Right lobe of liver (tissue), 4 donors: ENCODE measurements at regions not wholly inside any gene's neighbourhood (a gene's known extent, or its start where the extent isn't known, plus 50 kb on each side); places are given as distances from the start of the nearest gene placed in this dataset.

Experiments
- POLR2A ChIP-seq: fragments of 450-650 bp; IDR thresholded peaks from one replicate; pipeline ENCODE4 v1.6.1; 2017; ENCODE audit warnings: antibody characterized with exemption, mild to moderate bottlenecking
- TF ChIP-seq, protein P1 (sequence below), 4 donors: fragments of 200-600 bp in 3 of 4; fragments of 450-650 bp in 1 of 4; IDR thresholded peaks; one replicate each; pipeline versions ENCODE4 v1.5.1 to v1.8.0; 2016 to 2022; ENCODE audit warnings: antibody characterized with exemption in 4 of 4, mild to moderate bottlenecking in 2 of 4
- donor health status: DM: no; HTN: no; CAD: no.
- donor health status: DM: no; HTN: no; CAD: no.
- donor health status: DM: no; HTN: yes; CAD: no.

DNA sequence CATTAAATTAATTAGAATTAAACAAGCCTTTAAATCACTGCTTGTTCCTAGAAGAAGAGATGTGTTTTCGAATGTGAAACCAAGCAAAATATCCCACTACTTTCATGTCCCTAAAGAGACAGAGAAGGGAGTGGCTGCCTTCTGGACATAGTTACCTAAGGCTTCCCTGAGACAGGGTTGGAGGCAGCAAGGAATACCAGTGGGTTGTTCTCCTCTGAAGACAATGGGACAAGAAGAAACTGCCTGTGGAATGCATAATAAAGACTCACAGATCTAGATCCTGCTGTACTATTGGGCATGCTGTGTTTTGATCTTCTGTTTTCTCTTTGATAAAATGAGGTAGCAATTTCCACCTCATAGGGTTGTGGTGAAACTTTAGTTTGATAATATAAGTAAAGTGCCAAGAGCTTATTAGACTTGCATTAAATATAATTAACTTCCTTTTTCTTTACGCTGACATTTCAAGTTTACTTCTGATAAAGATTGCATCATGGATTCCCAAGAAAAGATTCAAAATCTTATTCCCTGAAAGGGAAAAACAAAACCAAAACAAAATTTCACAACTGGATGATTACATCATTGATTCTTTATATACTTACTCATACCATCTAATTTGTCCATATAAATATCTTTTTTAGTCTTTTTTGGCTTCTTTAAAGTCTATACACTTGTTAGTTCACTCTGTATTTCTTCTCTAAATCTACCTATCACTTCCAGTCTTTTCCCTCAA is 621.3 kb downstream of the ETS1 start:
- TF ChIP-seq POLR2A: no peak
- TF ChIP-seq, protein P1, sequence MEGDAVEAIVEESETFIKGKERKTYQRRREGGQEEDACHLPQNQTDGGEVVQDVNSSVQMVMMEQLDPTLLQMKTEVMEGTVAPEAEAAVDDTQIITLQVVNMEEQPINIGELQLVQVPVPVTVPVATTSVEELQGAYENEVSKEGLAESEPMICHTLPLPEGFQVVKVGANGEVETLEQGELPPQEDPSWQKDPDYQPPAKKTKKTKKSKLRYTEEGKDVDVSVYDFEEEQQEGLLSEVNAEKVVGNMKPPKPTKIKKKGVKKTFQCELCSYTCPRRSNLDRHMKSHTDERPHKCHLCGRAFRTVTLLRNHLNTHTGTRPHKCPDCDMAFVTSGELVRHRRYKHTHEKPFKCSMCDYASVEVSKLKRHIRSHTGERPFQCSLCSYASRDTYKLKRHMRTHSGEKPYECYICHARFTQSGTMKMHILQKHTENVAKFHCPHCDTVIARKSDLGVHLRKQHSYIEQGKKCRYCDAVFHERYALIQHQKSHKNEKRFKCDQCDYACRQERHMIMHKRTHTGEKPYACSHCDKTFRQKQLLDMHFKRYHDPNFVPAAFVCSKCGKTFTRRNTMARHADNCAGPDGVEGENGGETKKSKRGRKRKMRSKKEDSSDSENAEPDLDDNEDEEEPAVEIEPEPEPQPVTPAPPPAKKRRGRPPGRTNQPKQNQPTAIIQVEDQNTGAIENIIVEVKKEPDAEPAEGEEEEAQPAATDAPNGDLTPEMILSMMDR (IDR thresholded peaks at IDR 0.05): no peak
